ENCODE measurements at regions not wholly inside any gene's neighbourhood (a gene's known extent, or its start where the extent isn't known, plus 50 kb on each side); places are given as distances from the start of the nearest gene placed in this dataset.
A peak's percentile ranks its signal among the peaks of the same experiment; 100 is the strongest.

GRCh38 chr3:70716832-70717231 lies 404.4 kb upstream of the MDFIC2 start:
- TF ChIP-seq CTCF (IDR thresholded peaks at IDR 0.05) (peak in 2 of 3 donors; percentile 42 to 48), POLR2A (IDR thresholded peaks at IDR 0.05) (no peak)
